H1 (cell line): ENCODE measurements at regions not wholly inside any gene's neighbourhood (a gene's known extent, or its start where the extent isn't known, plus 50 kb on each side); places are given as distances from the start of the nearest gene placed in this dataset.

Experiments used
- CTCF ChIA-PET: fragments of 300-600 bp; sonication (Branson Sonifier 250); formaldehyde crosslinking; loops from one replicate; lab custom pipeline; 2021; ENCODE audit not compliant: partially characterized antibody; lab: Charles Lee
- POLR2A ChIA-PET: fragments of 300-600 bp; sonication (Branson Sonifier 250); formaldehyde crosslinking; loops from one replicate; lab custom pipeline; 2021; ENCODE audit warnings: inconsistent platforms; ENCODE audit not compliant: partially characterized antibody; lab: Charles Lee
- DNase-seq, 2 experiments: peaks; one replicate each; pipeline versions ENCODE4 v3.0.0 to v3.0.0-alpha.2; 2010 to 2022; ENCODE audit warnings: low spot score in 2 of 2, low read depth in 1 of 2, mixed read lengths in 1 of 2
- FAIRE-seq: peaks from 2 replicates; lab custom pipeline; 2011; peaks lifted over from hg19 to GRCh38; lab: Jason Lieb, UNC
- H2AFZ ChIP-seq: 2 replicates; pipeline ENCODE4 v1.8.1; 2012; ENCODE audit warnings: low read length, inconsistent platforms
- H2AK5ac ChIP-seq: 2 replicates; pipeline ENCODE4 v1.6.1; 2013; ENCODE audit warnings: low read depth, low read length
- H2BK120ac ChIP-seq: replicated peaks from 2 replicates; pipeline ENCODE3; 2013; ENCODE audit warnings: low read depth, low read length, inconsistent platforms
- H2BK12ac ChIP-seq: 2 replicates; pipeline ENCODE4 v1.6.1; 2013; ENCODE audit warnings: low read depth, low read length
- H2BK15ac ChIP-seq: 2 replicates; pipeline ENCODE4 v1.6.1; 2013; ENCODE audit warnings: low read length
- H2BK20ac ChIP-seq: 2 replicates; pipeline ENCODE4 v1.6.1; 2013; ENCODE audit warnings: low read length
- H2BK5ac ChIP-seq: 2 replicates; pipeline ENCODE4 v1.6.1; 2013; ENCODE audit warnings: low read depth, low read length
- H3K14ac ChIP-seq: 2 replicates; pipeline ENCODE4 v1.6.1; 2013; ENCODE audit warnings: inconsistent platforms; ENCODE audit not compliant: insufficient read length
- H3K18ac ChIP-seq: 2 replicates; pipeline ENCODE4 v1.6.1; 2013; ENCODE audit warnings: low read length; ENCODE audit errors: extremely low read depth
- H3K23ac ChIP-seq: 2 replicates; pipeline ENCODE4 v1.6.1; 2013; ENCODE audit warnings: inconsistent platforms; ENCODE audit not compliant: insufficient read length
- H3K23me2 ChIP-seq: 2 replicates; pipeline ENCODE4 v1.6.1; 2013; ENCODE audit warnings: low read depth, low read length
- H3K27ac ChIP-seq: 2 replicates; pipeline ENCODE4 v1.6.1; 2011; ENCODE audit warnings: low read depth, low read length, inconsistent platforms
- H3K27me3 ChIP-seq, 4 experiments: replicated peaks in 1 of 4; 1 replicate in 1 of 4; 2 replicates in 3 of 4; pipeline versions ENCODE4 v1.6.1 to v1.8.1; 2011 to 2013; ENCODE audit warnings: low read length in 3 of 4, mild to moderate bottlenecking in 3 of 4, inconsistent platforms in 2 of 4, mixed read lengths in 2 of 4, moderate library complexity in 1 of 4; ENCODE audit not compliant: control insufficient read depth in 3 of 4, insufficient read depth in 3 of 4; ENCODE audit errors: extremely low read depth in 1 of 4
- H3K36me3 ChIP-seq, 4 experiments: 2 replicates each; pipeline versions ENCODE4 v1.6.1 to v1.8.1; 2011 to 2013; ENCODE audit warnings: mild to moderate bottlenecking in 4 of 4, low read length in 3 of 4, moderate library complexity in 2 of 4, control low read depth in 1 of 4, inconsistent platforms in 1 of 4; ENCODE audit not compliant: insufficient read depth in 4 of 4, control insufficient read depth in 2 of 4
- H3K4ac ChIP-seq: replicated peaks from 2 replicates; pipeline ENCODE3; 2013; ENCODE audit warnings: low read length, low read depth, mixed read lengths, inconsistent platforms; ENCODE audit not compliant: insufficient read length
- H3K4me1 ChIP-seq, 4 experiments: replicated peaks in 1 of 4; 1 replicate in 1 of 4; 2 replicates in 3 of 4; pipeline versions ENCODE4 v1.6.1 to v1.8.1; 2011 to 2013; ENCODE audit warnings: low read length in 3 of 4, inconsistent platforms in 2 of 4, mixed read lengths in 1 of 4; ENCODE audit not compliant: insufficient read depth in 4 of 4, control insufficient read depth in 3 of 4
- H3K4me2 ChIP-seq, 2 experiments: 2 replicates each; pipeline versions ENCODE4 v1.6.1 to v1.8.1; 2011 to 2013; ENCODE audit warnings: low read depth in 2 of 2, low read length in 2 of 2, control low read depth in 1 of 2, inconsistent platforms in 1 of 2, mild to moderate bottlenecking in 1 of 2; ENCODE audit not compliant: insufficient read depth in 1 of 2
- H3K4me3 ChIP-seq, 4 experiments: fragments of 200-600, 300-600 bp in 1 of 4; sonication (generic), shearing (Covaris generic), sonication (Bioruptor Twin) in 1 of 4; 2 replicates each; pipeline versions ENCODE4 v1.5.1 to v1.8.1; 2011 to 2016; ENCODE audit warnings: low read length in 4 of 4, low read depth in 3 of 4, control low read depth in 2 of 4, inconsistent platforms in 2 of 4, mild to moderate bottlenecking in 2 of 4, mixed read lengths in 1 of 4, moderate library complexity in 1 of 4; ENCODE audit not compliant: insufficient read depth in 2 of 4; ENCODE audit errors: extremely low read depth in 1 of 4
- H3K56ac ChIP-seq: replicated peaks from 2 replicates; pipeline ENCODE3; 2013; ENCODE audit warnings: low read depth, mild to moderate bottlenecking, mixed read lengths, low read length, inconsistent platforms; ENCODE audit not compliant: insufficient read length
- H3K79me1 ChIP-seq: 2 replicates; pipeline ENCODE4 v1.6.1; 2013; ENCODE audit warnings: low read depth, low read length, control low read depth
- H3K79me2 ChIP-seq, 2 experiments: 2 replicates each; pipeline versions ENCODE4 v1.6.1 to v1.8.1; 2012 to 2013; ENCODE audit warnings: low read length in 2 of 2, mild to moderate bottlenecking in 2 of 2, inconsistent platforms in 1 of 2; ENCODE audit not compliant: insufficient read depth in 2 of 2, control insufficient read depth in 1 of 2
- H3K9ac ChIP-seq, 4 experiments: replicated peaks in 1 of 4; 1 replicate in 1 of 4; 2 replicates in 3 of 4; pipeline versions ENCODE4 v1.6.1 to v1.8.1; 2011 to 2013; ENCODE audit warnings: low read depth in 3 of 4, low read length in 3 of 4, control low read depth in 2 of 4, mild to moderate bottlenecking in 2 of 4, moderate library complexity in 2 of 4, inconsistent platforms in 1 of 4; ENCODE audit errors: extremely low read depth in 1 of 4
- H3K9me3 ChIP-seq, 2 experiments: 2 replicates each; pipeline versions ENCODE4 v1.6.1 to v1.8.1; 2012 to 2013; ENCODE audit warnings: mild to moderate bottlenecking in 2 of 2, moderate library complexity in 2 of 2, control low read depth in 1 of 2, inconsistent platforms in 1 of 2, low read depth in 1 of 2, low read length in 1 of 2, mixed read lengths in 1 of 2; ENCODE audit not compliant: insufficient read depth in 2 of 2
- H4K20me1 ChIP-seq, 2 experiments: replicated peaks in 1 of 2; 2 replicates each; pipeline versions ENCODE3 to v1.8.1; 2011 to 2013; ENCODE audit warnings: inconsistent platforms in 2 of 2, low read length in 2 of 2, mild to moderate bottlenecking in 1 of 2; ENCODE audit not compliant: insufficient read depth in 2 of 2, control insufficient read depth in 1 of 2
- H4K5ac ChIP-seq: 2 replicates; pipeline ENCODE4 v1.6.1; 2013; ENCODE audit warnings: low read length, low read depth, mixed read lengths, inconsistent platforms; ENCODE audit not compliant: insufficient read length
- H4K8ac ChIP-seq: 2 replicates; pipeline ENCODE4 v1.8.0; 2013; ENCODE audit warnings: mild to moderate bottlenecking, moderate library complexity, low read length, inconsistent platforms; ENCODE audit not compliant: insufficient read depth; ENCODE audit errors: extremely low read depth
- H4K91ac ChIP-seq: replicated peaks from 2 replicates; pipeline ENCODE3; 2013; ENCODE audit warnings: low read length, mixed read lengths, inconsistent platforms; ENCODE audit not compliant: insufficient read length
- FOSL1 ChIP-seq: IDR thresholded peaks from 2 replicates; pipeline ENCODE4 v1.6.1; 2011; ENCODE audit warnings: mild to moderate bottlenecking, low read depth, low read length, moderate library complexity; ENCODE audit not compliant: insufficient read depth
- GABPA ChIP-seq: IDR thresholded peaks from 2 replicates; pipeline ENCODE4 v1.6.1; 2011; ENCODE audit warnings: mild to moderate bottlenecking, low read length, moderate library complexity, borderline replicate concordance; ENCODE audit not compliant: insufficient read depth
- TCF12 ChIP-seq: IDR thresholded peaks from 2 replicates; pipeline ENCODE4 v1.6.1; 2011; ENCODE audit warnings: low read depth, mild to moderate bottlenecking, low read length
- TEAD4 ChIP-seq: IDR thresholded peaks from 2 replicates; pipeline ENCODE4 v1.6.1; 2012; ENCODE audit warnings: low read depth, low read length, inconsistent platforms, mixed read lengths
- YY1 ChIP-seq: IDR thresholded peaks from 2 replicates; pipeline ENCODE4 v1.6.1; 2011; ENCODE audit warnings: low read depth, mild to moderate bottlenecking, low read length
- WGBS, 2 experiments: shearing (Covaris generic) in 1 of 2; methylation state at CpG; one replicate each; pipeline versions ENCODE4 v1.1.6 to v1.1.7; 2013 to 2015; ENCODE audit warnings: low lambda C conversion rate in 2 of 2, mixed read lengths in 2 of 2, inconsistent platforms in 1 of 2, low coverage in 1 of 2, missing lambda C conversion rate in 1 of 2; ENCODE audit not compliant: insufficient replicate concordance in 2 of 2, insufficient coverage in 1 of 2, insufficient read length in 1 of 2; ENCODE audit errors: extremely low coverage in 1 of 2, missing lambda C conversion rate in 1 of 2; 5-methylcytosine and 5-hydroxymethylcytosine counted together
- TF ChIP-seq, protein P1 (sequence below): IDR thresholded peaks from 2 replicates; pipeline ENCODE4 v1.6.1; 2012; ENCODE audit warnings: low read length, inconsistent platforms

DNA sequence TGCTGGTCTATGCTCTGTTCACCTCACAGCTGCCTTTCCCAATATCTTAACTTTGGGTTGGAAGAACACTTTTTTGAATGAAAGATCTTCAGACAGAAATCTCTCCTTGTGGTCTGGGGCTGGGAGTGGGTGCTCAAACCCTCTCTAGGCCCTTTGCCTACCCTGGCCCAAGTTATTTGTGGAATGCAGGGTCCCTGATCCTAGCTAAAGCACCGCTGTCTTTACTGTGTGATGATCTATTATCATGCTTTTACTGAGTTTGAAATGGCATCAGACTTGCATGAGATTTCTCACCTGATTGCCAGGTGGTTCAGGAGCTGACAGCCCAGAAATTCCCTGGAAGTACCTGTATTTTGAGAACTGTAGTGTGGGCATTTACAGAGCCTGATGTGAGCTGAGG lies 412.7 kb upstream of the ONECUT1 start:
- H2BK12ac ChIP-seq: no peak overlapping the region
- no peak overlapping the region for H4K5ac ChIP-seq
- H3K4me3 ChIP-seq: no peak overlapping the region
- no peak overlapping the region for H2BK120ac ChIP-seq
- peaks cover 0 to 5% (median 1%) of the 10 kb centered on the region in 4 experiments; a peak in 2 of 7 replicates for H3K4me1 ChIP-seq
- H3K36me3 ChIP-seq: no peaks in the 10 kb centered on the region
- H3K27ac ChIP-seq: no peak overlapping the region
- no peak overlapping the region for H3K56ac ChIP-seq
- no peaks in the 10 kb centered on the region for H4K20me1 ChIP-seq
- no peak overlapping the region for H2BK5ac ChIP-seq
- no peaks in the 10 kb centered on the region for H3K27me3 ChIP-seq
- TF ChIP-seq TEAD4 (peak; percentile 60), YY1 (no peak), GABPA (no peak), FOSL1 (no peak), TCF12 (no peak)
- TF ChIP-seq, protein P1, sequence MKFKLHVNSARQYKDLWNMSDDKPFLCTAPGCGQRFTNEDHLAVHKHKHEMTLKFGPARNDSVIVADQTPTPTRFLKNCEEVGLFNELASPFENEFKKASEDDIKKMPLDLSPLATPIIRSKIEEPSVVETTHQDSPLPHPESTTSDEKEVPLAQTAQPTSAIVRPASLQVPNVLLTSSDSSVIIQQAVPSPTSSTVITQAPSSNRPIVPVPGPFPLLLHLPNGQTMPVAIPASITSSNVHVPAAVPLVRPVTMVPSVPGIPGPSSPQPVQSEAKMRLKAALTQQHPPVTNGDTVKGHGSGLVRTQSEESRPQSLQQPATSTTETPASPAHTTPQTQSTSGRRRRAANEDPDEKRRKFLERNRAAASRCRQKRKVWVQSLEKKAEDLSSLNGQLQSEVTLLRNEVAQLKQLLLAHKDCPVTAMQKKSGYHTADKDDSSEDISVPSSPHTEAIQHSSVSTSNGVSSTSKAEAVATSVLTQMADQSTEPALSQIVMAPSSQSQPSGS: no peak
- FAIRE-seq: no peak
- H4K91ac ChIP-seq: no peak overlapping the region
- no peaks in the 10 kb centered on the region for H3K79me2 ChIP-seq
- H3K4ac ChIP-seq: no peak overlapping the region
- ChIA-PET CTCF (interaction anchor here (0.8 to 1.3 kb wide), 5 partner anchors 22 to 420 kb away, joined by 3 to 6 read pairs (median 3); no protein-coding TSS in a partner anchor), POLR2A (interaction anchor here (1.4 kb wide), 1 partner anchor 13 kb away, joined by 4 read pairs; no protein-coding TSS in a partner anchor)
- H3K18ac ChIP-seq: no peak overlapping the region
- H3K4me2 ChIP-seq: no peak overlapping the region
- H2AFZ ChIP-seq: 0 out of 2 replicates have a peak overlapping the region, but pooled peaks have one; percentile 42
- no peak overlapping the region for H2BK20ac ChIP-seq
- H3K9me3 ChIP-seq: peaks cover 3 to 4% of the 10 kb centered on the region in 2 experiments; a peak in 1 of 4 replicates
- no peak for DNase-seq
- no peaks in the 10 kb centered on the region for H3K23me2 ChIP-seq
- no peak overlapping the region for H2BK15ac ChIP-seq
- H3K9ac ChIP-seq: no peak overlapping the region
- no peak overlapping the region for H3K14ac ChIP-seq
- no peak overlapping the region for H4K8ac ChIP-seq
- H2AK5ac ChIP-seq: no peak overlapping the region
- H3K23ac ChIP-seq: no peak overlapping the region
- H3K79me1 ChIP-seq: no peaks in the 10 kb centered on the region
- WGBS, 2 experiments: 50% methylated on average over 1 of the region's 1 CpG; no CpG with 5 or more reads in 1 of the 2 experiments
